ENCODE measurements at regions not wholly inside any gene's neighbourhood (a gene's known extent, or its start where the extent isn't known, plus 50 kb on each side); places are given as distances from the start of the nearest gene placed in this dataset.

GRCh38 chr14:96745500-96746051 lies 51.6 kb upstream of the VRK1 start:
- H3K9me3 Mint-ChIP-seq, result no peaks in the 10 kb centered on the region
- peaks cover 2% of the 10 kb centered on the region for H3K4me1 Mint-ChIP-seq
- DNase-seq, result no peak
- no peaks in the 10 kb centered on the region for H3K36me3 Mint-ChIP-seq
- peaks cover 34% of the 10 kb centered on the region for H3K27me3 Mint-ChIP-seq
- no peak overlapping the region for H3K27ac Mint-ChIP-seq
- H3K4me3 Mint-ChIP-seq, result no peak overlapping the region

DNA sequence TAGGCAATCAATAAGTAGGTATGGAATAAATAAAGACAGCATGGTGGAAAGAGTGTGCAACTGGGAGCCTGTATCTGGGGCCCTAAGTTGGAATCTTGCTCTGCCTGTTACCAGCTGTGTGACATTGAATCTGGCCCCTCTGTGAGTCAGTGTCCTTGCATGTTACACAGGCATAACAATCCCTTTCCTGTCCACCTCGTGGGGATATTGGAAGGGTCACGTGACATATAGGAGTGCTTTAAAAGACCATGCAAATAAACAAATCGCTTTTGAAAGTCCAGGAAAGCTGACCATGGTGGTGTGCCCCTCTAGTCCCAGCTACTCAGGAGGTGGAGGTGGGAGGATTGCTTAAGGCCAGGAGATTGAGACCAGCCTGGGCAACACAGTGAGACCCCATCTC lies 51.1 kb upstream of the VRK1 start:
- H3K4me3 Mint-ChIP-seq, result no peak overlapping the region
- DNase-seq, result no peak
- H3K36me3 Mint-ChIP-seq, result no peaks in the 10 kb centered on the region
- peaks cover 32% of the 10 kb centered on the region for H3K27me3 Mint-ChIP-seq
- H3K9me3 Mint-ChIP-seq, result no peaks in the 10 kb centered on the region
- no peak overlapping the region for H3K27ac Mint-ChIP-seq
- H3K4me1 Mint-ChIP-seq, result peaks cover 2% of the 10 kb centered on the region

GRCh38 chr14:96747006-96747405 lies 50.2 kb upstream of the VRK1 start:
- Mint-ChIP-seq H3K4me1 (peaks cover under 1% of the 10 kb centered on the region), H3K27ac (no peak overlapping the region), H3K27me3 (peaks cover 25% of the 10 kb centered on the region)

More at GRCh38 chr14:96747006-96747405, 50.2 kb upstream of the VRK1 start:
- Mint-ChIP-seq H3K9me3 (no peaks in the 10 kb centered on the region), H3K4me3 (no peak overlapping the region), H3K36me3 (no peaks in the 10 kb centered on the region)
- DNase-seq, result no peak
